HepG2 (cell line): ENCODE measurements at regions not wholly inside any gene's neighbourhood (a gene's known extent, or its start where the extent isn't known, plus 50 kb on each side); places are given as distances from the start of the nearest gene placed in this dataset.

Source experiments
- ATAC-seq: fragments of 200-7000 bp; cut with Tn5 transposase; 3 replicates; pipeline ENCODE4 v1.9.1; 2020; ENCODE audit warnings: mild to moderate bottlenecking, moderate library complexity
- BruUV-seq: library from RNA; stranded (reverse); fragments of 400-500 nt; replicated peaks from 2 replicates; lab custom pipeline; 2021; lab: Mats Ljungman, UMichigan
- CTCF ChIA-PET: fragments of 300-600 bp; formaldehyde crosslinking; extraction: SDS; loops from one replicate; lab custom pipeline; 2021; ENCODE audit warnings: low total read pairs, inconsistent platforms, low intra/inter-chr PET ratio; lab: Yijun Ruan, JAX
- POLR2A ChIA-PET: fragments of 350-600 bp; sonication (Branson Sonifier 250); formaldehyde crosslinking; loops from one replicate; lab custom pipeline; 2020; ENCODE audit warnings: antibody characterized with exemption, inconsistent platforms; lab: Yijun Ruan, JAX
- DNase-seq: peaks from one replicate; pipeline ENCODE4 v3.0.0-alpha.2; 2015; ENCODE audit warnings: low spot score
- FAIRE-seq: peaks from 3 replicates; lab custom pipeline; 2011; peaks lifted over from hg19 to GRCh38; lab: Jason Lieb, UNC
- H2AFZ ChIP-seq: one replicate; pipeline ENCODE4 v1.6.1; 2011; ENCODE audit warnings: low read length, inconsistent platforms
- H3K27ac ChIP-seq: fragments of 300-600 bp; 3 replicates; pipeline ENCODE4 v1.8.0; 2011; ENCODE audit warnings: mixed run types, mild to moderate bottlenecking, mixed read lengths, low read length, inconsistent platforms; ENCODE audit not compliant: insufficient read depth; ENCODE audit errors: extremely low read length
- H3K27me3 ChIP-seq, 2 experiments: fragments of 200-600 bp in 1 of 2; 2 replicates in 1 of 2; 3 replicates in 1 of 2; pipeline versions ENCODE4 v1.6.0 to v1.8.0; 2011; ENCODE audit warnings: low read length in 2 of 2, mild to moderate bottlenecking in 2 of 2, moderate library complexity in 2 of 2, inconsistent platforms in 1 of 2; ENCODE audit not compliant: insufficient read depth in 2 of 2, control insufficient read depth in 1 of 2
- H3K36me3 ChIP-seq, 2 experiments: fragments of 200-600 bp in 1 of 2; replicated peaks in 1 of 2; 2 replicates in 1 of 2; 3 replicates in 1 of 2; pipeline versions ENCODE4 v1.5.1 to v1.8.0; 2011; ENCODE audit warnings: low read length in 2 of 2, inconsistent platforms in 1 of 2; ENCODE audit not compliant: insufficient read depth in 2 of 2, control insufficient read depth in 1 of 2
- H3K4me1 ChIP-seq: 2 replicates; pipeline ENCODE4 v1.5.1; 2012; ENCODE audit warnings: low read length, inconsistent platforms; ENCODE audit not compliant: insufficient read depth
- H3K4me2 ChIP-seq: 2 replicates; pipeline ENCODE4 v1.6.0; 2011; ENCODE audit warnings: low read depth, low read length, inconsistent platforms
- H3K4me3 ChIP-seq, 3 experiments: fragments of 200-600 bp in 1 of 3; sonication (generic), shearing (Covaris generic) in 1 of 3; replicated peaks in 1 of 3; 2 replicates each; pipeline ENCODE4 v1.5.1; 2011 to 2016; ENCODE audit warnings: low read length in 3 of 3, inconsistent platforms in 2 of 3, low read depth in 2 of 3, mild to moderate bottlenecking in 2 of 3, control low read depth in 1 of 3, mixed read lengths in 1 of 3; ENCODE audit not compliant: insufficient read depth in 1 of 3
- H3K79me2 ChIP-seq: one replicate; pipeline ENCODE4 v1.6.1; 2011; ENCODE audit warnings: low read length, inconsistent platforms; ENCODE audit not compliant: insufficient read depth
- H3K9ac ChIP-seq: 2 replicates; pipeline ENCODE4 v1.6.0; 2011; ENCODE audit warnings: mild to moderate bottlenecking, low read depth, low read length, inconsistent platforms; ENCODE audit not compliant: insufficient read depth
- H3K9me3 ChIP-seq: 2 replicates; pipeline ENCODE4 v1.5.1; 2012; ENCODE audit warnings: mild to moderate bottlenecking, low read length
- H4K20me1 ChIP-seq: 2 replicates; pipeline ENCODE4 v1.6.0; 2011; ENCODE audit warnings: inconsistent platforms, mild to moderate bottlenecking, low read length, moderate library complexity; ENCODE audit not compliant: insufficient read depth
- ELF3 ChIP-seq: IDR thresholded peaks from 2 replicates; pipeline ENCODE4 v1.6.1; 2016; ENCODE audit warnings: missing genetic modification reagents, missing compliant biosample characterization
- ETV5 ChIP-seq: IDR thresholded peaks from 2 replicates; pipeline ENCODE4 v1.6.1; 2018; ENCODE audit warnings: missing biosample characterization, missing genetic modification reagents, inconsistent platforms, borderline replicate concordance
- GTF2F1 ChIP-seq: fragments of 150-350 bp; IDR thresholded peaks from 2 replicates; pipeline ENCODE4 v1.6.1; 2014; ENCODE audit warnings: low read length
- HMG20B ChIP-seq: conservative IDR thresholded peaks from 2 replicates; pipeline ENCODE4 v1.6.1; 2016; ENCODE audit warnings: missing genetic modification reagents, missing compliant biosample characterization
- HOXA3 ChIP-seq: sonication (generic); formaldehyde crosslinking; IDR thresholded peaks from 2 replicates; pipeline ENCODE4 v1.5.0; 2020; ENCODE audit warnings: missing genetic modification reagents
- KLF13 ChIP-seq: sonication (generic); formaldehyde crosslinking; IDR thresholded peaks from 2 replicates; pipeline ENCODE4 v1.4.0; 2020; ENCODE audit warnings: mild to moderate bottlenecking, missing genetic modification reagents
- RBAK ChIP-seq: sonication (generic); formaldehyde crosslinking; IDR thresholded peaks from 2 replicates; pipeline ENCODE4 v1.5.1; 2020; ENCODE audit warnings: mild to moderate bottlenecking, missing genetic modification reagents
- RBFOX2 ChIP-seq: fragments of 200-400 bp; formaldehyde crosslinking; IDR thresholded peaks from 2 replicates; pipeline ENCODE4 v1.6.1; 2017; ENCODE audit warnings: low read depth, mild to moderate bottlenecking, low read length
- SMYD3 ChIP-seq: sonication (generic); formaldehyde crosslinking; IDR thresholded peaks from 2 replicates; pipeline ENCODE4 v1.8.1; 2023; ENCODE audit warnings: mild to moderate bottlenecking, missing genetic modification reagents
- SNRNP70 ChIP-seq: fragments of 200-400 bp; formaldehyde crosslinking; IDR thresholded peaks from 2 replicates; pipeline ENCODE4 v1.6.1; 2017; ENCODE audit warnings: mild to moderate bottlenecking, low read depth, low read length, moderate library complexity
- SOX13 ChIP-seq, 3 experiments: fragments of 450-650 bp in 1 of 3; sonication (generic) in 1 of 3; formaldehyde crosslinking in 1 of 3; IDR thresholded peaks in 2 of 3; conservative IDR thresholded peaks in 1 of 3; 2 replicates each; pipeline versions ENCODE4 v1.5.0 to v1.6.1; 2016 to 2020; ENCODE audit warnings: antibody characterized with exemption in 1 of 3, mild to moderate bottlenecking in 1 of 3, missing compliant biosample characterization in 1 of 3, missing genetic modification reagents in 1 of 3, moderate library complexity in 1 of 3
- TCF12 ChIP-seq, 2 experiments: fragments of 450-650 bp in 1 of 2; sonication (generic) in 1 of 2; formaldehyde crosslinking in 1 of 2; IDR thresholded peaks; 2 replicates each; pipeline versions ENCODE4 v1.6.1 to v1.8.0; 2017 to 2022; ENCODE audit warnings: antibody characterized with exemption in 1 of 2, mild to moderate bottlenecking in 1 of 2, missing genetic modification reagents in 1 of 2, moderate library complexity in 1 of 2
- TEAD3 ChIP-seq: optimal IDR thresholded peaks from 2 replicates; pipeline ENCODE3; 2016; ENCODE audit warnings: borderline replicate concordance
- TIGD3 ChIP-seq: sonication (generic); formaldehyde crosslinking; IDR thresholded peaks from 2 replicates; pipeline ENCODE4 v1.5.1; 2020; ENCODE audit warnings: mild to moderate bottlenecking, missing genetic modification reagents, borderline replicate concordance
- ZEB1 ChIP-seq: IDR thresholded peaks from 2 replicates; pipeline ENCODE4 v1.6.1; 2012; ENCODE audit warnings: mild to moderate bottlenecking, low read depth, inconsistent platforms; ENCODE audit not compliant: insufficient replicate concordance
- ZNF768 ChIP-seq: sonication (generic); formaldehyde crosslinking; IDR thresholded peaks from 2 replicates; pipeline ENCODE4 v1.4.0; 2020; ENCODE audit warnings: missing genetic modification reagents
- ZNF775 ChIP-seq: sonication (generic); formaldehyde crosslinking; IDR thresholded peaks from 2 replicates; pipeline ENCODE4 v1.4.0; 2020; ENCODE audit warnings: missing genetic modification reagents, mild to moderate bottlenecking, moderate library complexity, borderline replicate concordance
- ZSCAN12 ChIP-seq: sonication (generic); formaldehyde crosslinking; IDR thresholded peaks from 2 replicates; pipeline ENCODE4 v1.9.0; 2021; ENCODE audit warnings: mild to moderate bottlenecking, missing genetic modification reagents
- ZSCAN25 ChIP-seq: sonication (generic); formaldehyde crosslinking; IDR thresholded peaks from 2 replicates; pipeline ENCODE4 v1.8.0; 2022; ENCODE audit warnings: mild to moderate bottlenecking, missing genetic modification reagents
- WGBS: methylation state at CpG from one replicate; pipeline ENCODE4 v1.1.6; 2017; ENCODE audit warnings: low lambda C conversion rate; 5-methylcytosine and 5-hydroxymethylcytosine counted together
- in situ Hi-C: cut with HindIII; loops from 2 replicates; pipeline ENCODE4 v1.10.0; 2017; ENCODE audit warnings: low pct_unique_long_range_greater_than_20kb; ENCODE audit not compliant: extremely low pct_ligation_motif_present
- intact Hi-C: fragments of 100-400 bp; cut with micrococcal nuclease; formaldehyde crosslinking; loops from one replicate; pipeline ENCODE4 v1.10.0; 2022; ENCODE audit not compliant: unreplicated experiment

DNA sequence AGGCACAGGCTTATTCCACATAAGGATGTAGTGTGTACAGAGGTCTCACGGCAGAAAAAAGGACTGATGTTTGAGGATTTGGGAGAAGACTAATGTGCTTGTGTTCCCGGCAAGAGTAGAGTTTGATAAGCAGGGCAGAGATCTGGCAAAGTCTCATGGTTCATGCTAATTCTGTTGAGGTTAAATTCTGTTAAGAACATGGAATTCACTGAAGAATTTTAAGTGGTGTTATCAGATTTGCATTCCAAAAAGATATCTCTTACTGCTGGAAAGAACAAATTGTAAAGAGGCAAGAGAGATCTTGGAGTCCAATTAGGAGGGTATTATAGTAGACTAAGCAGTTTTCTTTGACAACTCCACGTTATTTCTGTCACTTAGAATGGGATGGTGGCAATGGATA is 348.3 kb downstream of the TDRD3 start:
- intact Hi-C loops = no loop called here

More for the DNA sequence above, 348.3 kb downstream of the TDRD3 start:
- TF ChIP-seq TCF12 (IDR thresholded peaks at IDR 0.05) (no peak), TCF12 (CRISPR knock-in tag; IDR thresholded peaks at IDR 0.05) (no peak), RBFOX2 (no peak), ZSCAN12 (CRISPR knock-in tag) (no peak), HOXA3 (no peak), SMYD3 (CRISPR knock-in tag) (no peak), ZEB1 (no peak), ETV5 (no peak), ZNF768 (no peak), TIGD3 (no peak), ZNF775 (no peak), KLF13 (CRISPR knock-in tag) (no peak), RBAK (CRISPR knock-in tag) (no peak), TEAD3 (no peak), ZSCAN25 (CRISPR knock-in tag) (no peak), SNRNP70 (no peak), HMG20B (CRISPR knock-in tag) (no peak), ELF3 (CRISPR knock-in tag) (no peak), SOX13 (IDR thresholded peaks at IDR 0.05) (no peak), SOX13 (CRISPR knock-in tag; conservative IDR thresholded peaks at IDR 0.05 in 1 of 2, IDR thresholded peaks at IDR 0.05 in 1 of 2) (no peak), GTF2F1 (no peak)
- POLR2A ChIA-PET = no interaction called here
- in situ Hi-C loops = no loop called here
- WGBS = 0% methylated on average over 3 of the region's 3 CpGs
- no peaks in the 10 kb centered on the region for H3K36me3 ChIP-seq
- no peaks in the 10 kb centered on the region for H3K79me2 ChIP-seq
- no peak overlapping the region for H3K27ac ChIP-seq
- H3K4me1 ChIP-seq = no peaks in the 10 kb centered on the region
- ATAC-seq = no peak
- no peaks in the 10 kb centered on the region for H4K20me1 ChIP-seq
- no peak overlapping the region for H3K9ac ChIP-seq
- no peaks in the 10 kb centered on the region; a peak in 1 of 5 replicates for H3K27me3 ChIP-seq
- no peak overlapping the region for H3K4me2 ChIP-seq
- CTCF ChIA-PET = no interaction called here
- no peak for DNase-seq
- H3K9me3 ChIP-seq = no peaks in the 10 kb centered on the region
- H3K4me3 ChIP-seq = no peak overlapping the region
- H2AFZ ChIP-seq = no peak overlapping the region
- FAIRE-seq = no peak
- BruUV-seq = no TSS peak
